CD4-positive, alpha-beta T cell (primary cell): ENCODE measurements at regions not wholly inside any gene's neighbourhood (a gene's known extent, or its start where the extent isn't known, plus 50 kb on each side); places are given as distances from the start of the nearest gene placed in this dataset.

Experiments
- ATAC-seq: fragments of 200-7000 bp; cut with Tn5 transposase; one replicate; pipeline ENCODE4 v1.10.0; 2022; ENCODE audit warnings: mild to moderate bottlenecking; ENCODE audit not compliant: poor library complexity
- CTCF ChIA-PET: fragments of 350-600 bp; sonication (Branson Sonifier 250); formaldehyde crosslinking; loops from one replicate; lab custom pipeline; 2021; ENCODE audit warnings: antibody characterized with exemption, inconsistent platforms; lab: Charles Lee
- POLR2A ChIA-PET: fragments of 350-600 bp; sonication (Branson Sonifier 250); formaldehyde crosslinking; loops from one replicate; lab custom pipeline; 2021; ENCODE audit warnings: antibody characterized with exemption, inconsistent platforms; lab: Charles Lee
- DNase-seq, 14 experiments: peaks; one replicate each; pipeline ENCODE4 v3.0.0-alpha.2; 2013 to 2020; ENCODE audit warnings: mixed read lengths in 2 of 14
- H3K27ac ChIP-seq, 2 donors: one replicate each; pipeline versions ENCODE4 v1.5.1 to v1.7.0; 2013; ENCODE audit warnings: low read length in 2 of 2, low read depth in 1 of 2, mild to moderate bottlenecking in 1 of 2
- H3K27me3 ChIP-seq, 2 experiments: 1 replicate in 1 of 2; 2 replicates in 1 of 2; pipeline versions ENCODE4 v1.6.1 to v1.7.0; 2013; ENCODE audit warnings: low read length in 2 of 2, control low read depth in 1 of 2, mild to moderate bottlenecking in 1 of 2, moderate library complexity in 1 of 2; ENCODE audit not compliant: insufficient read depth in 2 of 2, control insufficient read depth in 1 of 2
- H3K36me3 ChIP-seq: one replicate; pipeline ENCODE4 v1.6.1; 2013; ENCODE audit warnings: low read length, control low read depth; ENCODE audit not compliant: insufficient read depth
- H3K4me1 ChIP-seq: one replicate; pipeline ENCODE4 v1.6.1; 2013; ENCODE audit warnings: low read length, control low read depth; ENCODE audit not compliant: insufficient read depth
- H3K4me3 ChIP-seq: one replicate; pipeline ENCODE4 v1.5.1; 2013; ENCODE audit warnings: mild to moderate bottlenecking, low read length, moderate library complexity
- H3K9me3 ChIP-seq, 2 experiments: 1 replicate in 1 of 2; 2 replicates in 1 of 2; pipeline versions ENCODE4 v1.6.1 to v1.7.0; 2013; ENCODE audit warnings: low read length in 2 of 2, mild to moderate bottlenecking in 2 of 2, control low read depth in 1 of 2, moderate library complexity in 1 of 2; ENCODE audit not compliant: control insufficient read depth in 1 of 2, insufficient read depth in 1 of 2
- H3K27ac Mint-ChIP-seq: one replicate; pipeline ENCODE4 v1.8.0; 2020; ENCODE audit warnings: mixed read lengths
- H3K27me3 Mint-ChIP-seq: one replicate; pipeline ENCODE4 v1.8.0; 2021; ENCODE audit warnings: mixed read lengths
- H3K36me3 Mint-ChIP-seq: one replicate; pipeline ENCODE4 v1.8.0; 2021; ENCODE audit warnings: low read depth, mixed read lengths
- H3K4me1 Mint-ChIP-seq: one replicate; pipeline ENCODE4 v1.8.0; 2021; ENCODE audit warnings: low read depth, mixed read lengths
- H3K4me3 Mint-ChIP-seq: one replicate; pipeline ENCODE4 v1.8.0; 2020; ENCODE audit warnings: mild to moderate bottlenecking, mixed read lengths
- H3K9me3 Mint-ChIP-seq: one replicate; pipeline ENCODE4 v1.8.0; 2020; ENCODE audit warnings: mixed read lengths
- CTCF ChIP-seq: fragments of 200-600 bp; IDR thresholded peaks from one replicate; pipeline ENCODE4 v1.8.0; 2022; ENCODE audit warnings: antibody characterized with exemption, mild to moderate bottlenecking
- intact Hi-C, 2 experiments: fragments of 100-400 bp; cut with DNase I in 1 of 2; cut with micrococcal nuclease in 1 of 2; formaldehyde crosslinking; loops; one replicate each; pipeline versions ENCODE4 v1.15.1 to v1.9.0; 2023 to 2025; cut with DNase I, micrococcal nuclease

GRCh38 chr11:70783821-70784220, 385.5 kb downstream of the CTTN start:
- Mint-ChIP-seq H3K36me3 (no peaks in the 10 kb centered on the region), H3K27ac (no peak overlapping the region), H3K9me3 (no peaks in the 10 kb centered on the region), H3K4me1 (no peaks in the 10 kb centered on the region), H3K27me3 (peaks cover 5% of the 10 kb centered on the region), H3K4me3 (no peak overlapping the region)
- DNase-seq (no peak), ATAC-seq (no peak)
- Histone ChIP-seq H3K4me3 (no peak overlapping the region), H3K4me1 (no peaks in the 10 kb centered on the region), H3K36me3 (no peaks in the 10 kb centered on the region), H3K9me3 (peaks cover 0 to 16% of the 10 kb centered on the region in 2 experiments), H3K27me3 (no peaks in the 10 kb centered on the region), H3K27ac (no peak overlapping the region)
- POLR2A ChIA-PET = no interaction called here
- TF ChIP-seq CTCF = no peak
- CTCF ChIA-PET = no interaction called here
- intact Hi-C loops = no loop called here

GRCh38 chr11:70785372-70785771, 387.0 kb downstream of the CTTN start:
- no peaks in the 10 kb centered on the region for H3K36me3 Mint-ChIP-seq
- no peak for ATAC-seq
- no peaks in the 10 kb centered on the region for H3K4me1 Mint-ChIP-seq
- no peaks in the 10 kb centered on the region for H3K36me3 ChIP-seq
- no peak for DNase-seq
- POLR2A ChIA-PET = no interaction called here
- H3K9me3 ChIP-seq = peaks cover 0 to 19% of the 10 kb centered on the region in 2 experiments
- H3K9me3 Mint-ChIP-seq = no peaks in the 10 kb centered on the region
- H3K4me3 ChIP-seq = no peak overlapping the region
- no peak overlapping the region for H3K27ac ChIP-seq
- peaks cover 0 to 2% of the 10 kb centered on the region in 2 experiments for H3K27me3 ChIP-seq
- H3K4me1 ChIP-seq = no peaks in the 10 kb centered on the region
- intact Hi-C loops = no loop called here
- no peak overlapping the region for H3K27ac Mint-ChIP-seq
- TF ChIP-seq CTCF = no peak
- H3K4me3 Mint-ChIP-seq = no peak overlapping the region
- CTCF ChIA-PET = no interaction called here
- H3K27me3 Mint-ChIP-seq = peaks cover 5% of the 10 kb centered on the region

GRCh38 chr11:70786021-70786665, 387.8 kb downstream of the CTTN start:
- Histone ChIP-seq H3K27me3 (peaks cover 0 to 2% of the 10 kb centered on the region in 2 experiments), H3K4me3 (no peak overlapping the region), H3K4me1 (no peaks in the 10 kb centered on the region), H3K9me3 (peaks cover 0 to 27% of the 10 kb centered on the region in 2 experiments), H3K36me3 (no peaks in the 10 kb centered on the region), H3K27ac (no peak overlapping the region)
- ATAC-seq = no peak
- no peak for DNase-seq
- CTCF ChIA-PET = no interaction called here
- Mint-ChIP-seq H3K4me3 (no peak overlapping the region), H3K36me3 (no peaks in the 10 kb centered on the region), H3K27me3 (peaks cover 5% of the 10 kb centered on the region), H3K9me3 (no peaks in the 10 kb centered on the region), H3K27ac (no peak overlapping the region), H3K4me1 (no peaks in the 10 kb centered on the region)
- intact Hi-C loops = no loop called here
- POLR2A ChIA-PET = no interaction called here
- no peak for TF ChIP-seq CTCF
